ENCODE measurements at regions not wholly inside any gene's neighbourhood (a gene's known extent, or its start where the extent isn't known, plus 50 kb on each side); places are given as distances from the start of the nearest gene placed in this dataset.
"Not testable (repeated sequence)": the region's sequence is repeated elsewhere in the genome, so short reads cannot be mapped to it uniquely, and the experiment has no call there.

- Mint-ChIP-seq H3K27me3 (peaks cover 1 to 7% of the 10 kb centered on the region in 2 donors), H3K4me1 (peaks cover 0 to 4% (median 0%) of the 10 kb centered on the region in 4 donors), H3K4me3 (no peak overlapping the region), H3K36me3 (no peaks in the 10 kb centered on the region), H3K27ac (no peak overlapping the region), H3K9me3 (peaks cover 0 to 4% (median 0%) of the 10 kb centered on the region in 8 donors)
- Histone ChIP-seq H3K27me3 (ENCODE audit: insufficient read depth, low read length) (no peaks in the 10 kb centered on the region), H3K36me3 (ENCODE audit: insufficient read depth, low read length) (no peaks in the 10 kb centered on the region), H3K27ac (ENCODE audit: low read depth, low read length) (no peak overlapping the region), H3K9me3 (ENCODE audit: control insufficient read depth in 1 of 2, low read length in 2 of 2) (no peaks in the 10 kb centered on the region), H3K4me3 (ENCODE audit: low read length in 2 of 2) (no peak overlapping the region), H3K4me1 (ENCODE audit: insufficient read depth, low read length) (no peaks in the 10 kb centered on the region)
- POLR2A ChIA-PET (ENCODE audit: partially characterized antibody): no interaction called here
- DNase-seq: no peak
- intact Hi-C loops (cut with micrococcal nuclease): no loop called here
- CTCF ChIA-PET (ENCODE audit: partially characterized antibody): no interaction called here
Measured at GRCh38 chr10:93226619-93227018, 152.9 kb downstream of the CYP26A1 start.

- H3K4me1 ChIP-seq (ENCODE audit: insufficient read depth, low read length); H3K27me3 Mint-ChIP-seq; H3K4me3 Mint-ChIP-seq; H3K27ac ChIP-seq (ENCODE audit: low read depth, low read length); intact Hi-C loops (cut with micrococcal nuclease); H3K4me1 Mint-ChIP-seq; H3K4me3 ChIP-seq (ENCODE audit: low read length in 2 of 2); H3K27me3 ChIP-seq (ENCODE audit: insufficient read depth, low read length); H3K9me3 ChIP-seq (ENCODE audit: control insufficient read depth in 1 of 2, low read length in 2 of 2); H3K36me3 ChIP-seq (ENCODE audit: insufficient read depth, low read length); H3K27ac Mint-ChIP-seq; H3K9me3 Mint-ChIP-seq; DNase-seq; CTCF ChIA-PET (ENCODE audit: partially characterized antibody); POLR2A ChIA-PET (ENCODE audit: partially characterized antibody); H3K36me3 Mint-ChIP-seq: not testable (repeated sequence)
Measured at GRCh38 chr10:93230596-93230995, 156.9 kb downstream of the CYP26A1 start.

GRCh38 chr10:93232159-93232558 is 158.5 kb downstream of the CYP26A1 start:
- H3K36me3 Mint-ChIP-seq: not testable (repeated sequence)

GRCh38 chr10:93234940-93235339 is 161.2 kb downstream of the CYP26A1 start:
- H3K4me3 Mint-ChIP-seq; H3K9me3 Mint-ChIP-seq; H3K4me3 ChIP-seq (ENCODE audit: low read length in 2 of 2); H3K36me3 ChIP-seq (ENCODE audit: insufficient read depth, low read length); H3K4me1 ChIP-seq (ENCODE audit: insufficient read depth, low read length); H3K27ac Mint-ChIP-seq; H3K9me3 ChIP-seq (ENCODE audit: control insufficient read depth in 1 of 2, low read length in 2 of 2); intact Hi-C loops (cut with micrococcal nuclease); CTCF ChIA-PET (ENCODE audit: partially characterized antibody); DNase-seq; H3K27ac ChIP-seq (ENCODE audit: low read depth, low read length); H3K27me3 ChIP-seq (ENCODE audit: insufficient read depth, low read length); H3K36me3 Mint-ChIP-seq; H3K27me3 Mint-ChIP-seq; H3K4me1 Mint-ChIP-seq; POLR2A ChIA-PET (ENCODE audit: partially characterized antibody): not testable (repeated sequence)

More at GRCh38 chr10:93232159-93232558, 158.5 kb downstream of the CYP26A1 start:
- POLR2A ChIA-PET (ENCODE audit: partially characterized antibody); H3K27ac Mint-ChIP-seq; H3K4me3 ChIP-seq (ENCODE audit: low read length in 2 of 2); H3K4me3 Mint-ChIP-seq; H3K27me3 Mint-ChIP-seq; H3K27me3 ChIP-seq (ENCODE audit: insufficient read depth, low read length); intact Hi-C loops (cut with micrococcal nuclease); H3K9me3 Mint-ChIP-seq; H3K27ac ChIP-seq (ENCODE audit: low read depth, low read length); DNase-seq; H3K4me1 Mint-ChIP-seq; H3K4me1 ChIP-seq (ENCODE audit: insufficient read depth, low read length); H3K36me3 ChIP-seq (ENCODE audit: insufficient read depth, low read length); H3K9me3 ChIP-seq (ENCODE audit: control insufficient read depth in 1 of 2, low read length in 2 of 2): not testable (repeated sequence)
- CTCF ChIA-PET (ENCODE audit: partially characterized antibody): interaction anchor here (1.4 kb wide), 1 partner anchor 9 kb away, joined by 7 read pairs; no protein-coding TSS in a partner anchor

- Mint-ChIP-seq H3K36me3 (no peaks in the 10 kb centered on the region), H3K4me1 (no peaks in the 10 kb centered on the region), H3K4me3 (no peak overlapping the region), H3K9me3 (peaks cover 0 to 3% (median 0%) of the 10 kb centered on the region in 8 donors), H3K27ac (no peak overlapping the region), H3K27me3 (peaks cover 2 to 7% of the 10 kb centered on the region in 2 donors)
- intact Hi-C loops (cut with micrococcal nuclease): no loop called here
- DNase-seq: no peak
- no peaks in the 10 kb centered on the region for H3K27me3 ChIP-seq (ENCODE audit: insufficient read depth, low read length)
- H3K36me3 ChIP-seq (ENCODE audit: insufficient read depth, low read length): no peaks in the 10 kb centered on the region
- no peaks in the 10 kb centered on the region for H3K9me3 ChIP-seq (ENCODE audit: control insufficient read depth in 1 of 2, low read length in 2 of 2)
- H3K4me3 ChIP-seq (ENCODE audit: low read length in 2 of 2): no peak overlapping the region
- H3K4me1 ChIP-seq (ENCODE audit: insufficient read depth, low read length): no peaks in the 10 kb centered on the region
- ChIA-PET CTCF (ENCODE audit: partially characterized antibody) (no interaction called here), POLR2A (ENCODE audit: partially characterized antibody) (no interaction called here)
- no peak overlapping the region for H3K27ac ChIP-seq (ENCODE audit: low read depth, low read length)
Measured at GRCh38 chr10:93235686-93236085, 162.0 kb downstream of the CYP26A1 start.

GRCh38 chr10:93236393-93237040 is 162.8 kb downstream of the CYP26A1 start:
- ChIA-PET CTCF (ENCODE audit: partially characterized antibody) (no interaction called here), POLR2A (ENCODE audit: partially characterized antibody) (no interaction called here)
- no peak overlapping the region for H3K4me3 ChIP-seq (ENCODE audit: low read length in 2 of 2)
- H3K27ac ChIP-seq (ENCODE audit: low read depth, low read length): no peak overlapping the region
- Mint-ChIP-seq H3K4me3 (no peak overlapping the region), H3K4me1 (no peaks in the 10 kb centered on the region), H3K27ac (no peak overlapping the region), H3K27me3 (peaks cover 2 to 5% of the 10 kb centered on the region in 2 donors), H3K36me3 (no peaks in the 10 kb centered on the region), H3K9me3 (peaks cover 0 to 3% (median 0%) of the 10 kb centered on the region in 8 donors)
- no peaks in the 10 kb centered on the region for H3K27me3 ChIP-seq (ENCODE audit: insufficient read depth, low read length)
- no peak for DNase-seq
- no peaks in the 10 kb centered on the region for H3K9me3 ChIP-seq (ENCODE audit: control insufficient read depth in 1 of 2, low read length in 2 of 2)
- H3K4me1 ChIP-seq (ENCODE audit: insufficient read depth, low read length): no peaks in the 10 kb centered on the region
- intact Hi-C loops (cut with micrococcal nuclease): no loop called here
- no peaks in the 10 kb centered on the region for H3K36me3 ChIP-seq (ENCODE audit: insufficient read depth, low read length)

- DNase-seq: no peak
- Mint-ChIP-seq H3K9me3 (no peaks in the 10 kb centered on the region), H3K27ac (no peak overlapping the region), H3K4me3 (no peak overlapping the region), H3K27me3 (peaks cover 0 to 6% of the 10 kb centered on the region in 2 donors), H3K36me3 (no peaks in the 10 kb centered on the region), H3K4me1 (no peaks in the 10 kb centered on the region)
- POLR2A ChIA-PET (ENCODE audit: partially characterized antibody): no interaction called here
- Histone ChIP-seq H3K4me3 (ENCODE audit: low read length in 2 of 2) (no peak overlapping the region), H3K27ac (ENCODE audit: low read depth, low read length) (no peak overlapping the region), H3K36me3 (ENCODE audit: insufficient read depth, low read length) (no peaks in the 10 kb centered on the region), H3K9me3 (ENCODE audit: control insufficient read depth in 1 of 2, low read length in 2 of 2) (no peaks in the 10 kb centered on the region), H3K4me1 (ENCODE audit: insufficient read depth, low read length) (no peaks in the 10 kb centered on the region), H3K27me3 (ENCODE audit: insufficient read depth, low read length) (no peaks in the 10 kb centered on the region)
- CTCF ChIA-PET (ENCODE audit: partially characterized antibody): no interaction called here
- intact Hi-C loops (cut with micrococcal nuclease): no loop called here
Measured at GRCh38 chr10:93245147-93245546, 171.5 kb downstream of the CYP26A1 start.

- Histone ChIP-seq H3K4me1 (ENCODE audit: insufficient read depth, low read length) (no peaks in the 10 kb centered on the region), H3K4me3 (ENCODE audit: low read length in 2 of 2) (no peak overlapping the region), H3K9me3 (ENCODE audit: control insufficient read depth in 1 of 2, low read length in 2 of 2) (no peaks in the 10 kb centered on the region), H3K36me3 (ENCODE audit: insufficient read depth, low read length) (no peaks in the 10 kb centered on the region), H3K27me3 (ENCODE audit: insufficient read depth, low read length) (no peaks in the 10 kb centered on the region), H3K27ac (ENCODE audit: low read depth, low read length) (no peak overlapping the region)
- Mint-ChIP-seq H3K36me3 (no peaks in the 10 kb centered on the region), H3K27me3 (peaks cover under 1 to 5% of the 10 kb centered on the region in 2 donors), H3K4me1 (no peaks in the 10 kb centered on the region), H3K27ac (no peak overlapping the region), H3K9me3 (no peaks in the 10 kb centered on the region), H3K4me3 (no peak overlapping the region)
- ChIA-PET CTCF (ENCODE audit: partially characterized antibody) (no interaction called here), POLR2A (ENCODE audit: partially characterized antibody) (no interaction called here)
- no peak for DNase-seq
- intact Hi-C loops (cut with micrococcal nuclease): no loop called here
Measured at GRCh38 chr10:93245779-93246178, 172.1 kb downstream of the CYP26A1 start.
